ENCODE measurements at regions not wholly inside any gene's neighbourhood (a gene's known extent, or its start where the extent isn't known, plus 50 kb on each side); places are given as distances from the start of the nearest gene placed in this dataset.
A peak's percentile ranks its signal among the peaks of the same experiment; 100 is the strongest.

DNA sequence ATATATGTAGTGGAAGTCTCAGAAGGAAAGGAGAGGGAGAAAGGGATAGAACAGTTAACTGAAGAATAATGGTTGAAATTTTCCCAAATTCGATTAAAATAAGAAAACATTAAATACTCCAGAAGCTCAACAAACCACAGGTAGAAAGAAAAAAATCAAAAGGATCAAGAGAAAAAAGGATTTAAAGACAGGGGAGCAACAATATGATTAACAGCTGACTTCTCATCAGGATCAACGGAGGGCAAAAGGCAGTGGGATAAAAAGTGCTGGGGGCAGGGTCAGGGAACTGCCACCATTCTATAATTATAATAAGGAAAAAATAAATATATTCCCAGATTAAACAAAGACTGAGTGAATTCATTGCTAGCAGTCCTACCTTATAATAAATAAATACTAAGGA lies 55.3 kb downstream of the CDKN2C start:
- TF ChIP-seq, protein P1, sequence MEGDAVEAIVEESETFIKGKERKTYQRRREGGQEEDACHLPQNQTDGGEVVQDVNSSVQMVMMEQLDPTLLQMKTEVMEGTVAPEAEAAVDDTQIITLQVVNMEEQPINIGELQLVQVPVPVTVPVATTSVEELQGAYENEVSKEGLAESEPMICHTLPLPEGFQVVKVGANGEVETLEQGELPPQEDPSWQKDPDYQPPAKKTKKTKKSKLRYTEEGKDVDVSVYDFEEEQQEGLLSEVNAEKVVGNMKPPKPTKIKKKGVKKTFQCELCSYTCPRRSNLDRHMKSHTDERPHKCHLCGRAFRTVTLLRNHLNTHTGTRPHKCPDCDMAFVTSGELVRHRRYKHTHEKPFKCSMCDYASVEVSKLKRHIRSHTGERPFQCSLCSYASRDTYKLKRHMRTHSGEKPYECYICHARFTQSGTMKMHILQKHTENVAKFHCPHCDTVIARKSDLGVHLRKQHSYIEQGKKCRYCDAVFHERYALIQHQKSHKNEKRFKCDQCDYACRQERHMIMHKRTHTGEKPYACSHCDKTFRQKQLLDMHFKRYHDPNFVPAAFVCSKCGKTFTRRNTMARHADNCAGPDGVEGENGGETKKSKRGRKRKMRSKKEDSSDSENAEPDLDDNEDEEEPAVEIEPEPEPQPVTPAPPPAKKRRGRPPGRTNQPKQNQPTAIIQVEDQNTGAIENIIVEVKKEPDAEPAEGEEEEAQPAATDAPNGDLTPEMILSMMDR (conservative IDR thresholded peaks at IDR 0.05; ENCODE audit: low read length): no peak
- no peak overlapping the region for H3K4me3 ChIP-seq (ENCODE audit: low read length)
- no peak for DNase-seq (ENCODE audit: low read depth)

DNA sequence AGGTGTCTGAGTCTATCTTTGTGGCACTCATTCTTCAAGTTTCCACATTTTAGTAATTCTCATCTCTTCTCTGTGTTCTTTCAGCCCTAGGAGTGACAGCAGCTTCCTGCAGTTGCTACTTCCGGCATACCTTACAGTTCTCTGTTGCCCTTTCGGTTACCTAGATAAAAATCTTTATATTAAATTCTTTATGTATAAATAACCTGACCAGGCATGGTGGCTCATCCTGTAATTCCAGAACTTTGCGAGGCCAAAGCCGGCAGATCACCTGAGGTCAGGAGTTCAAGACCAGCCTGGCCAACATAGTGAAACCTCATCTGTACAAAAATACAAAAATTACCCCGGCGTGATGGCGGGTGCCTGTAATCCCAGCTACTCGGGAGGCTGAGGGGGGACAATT lies 62.9 kb downstream of the CDKN2C start:
- TF ChIP-seq, protein P1 (conservative IDR thresholded peaks at IDR 0.05; ENCODE audit: low read length): no peak

DNA sequence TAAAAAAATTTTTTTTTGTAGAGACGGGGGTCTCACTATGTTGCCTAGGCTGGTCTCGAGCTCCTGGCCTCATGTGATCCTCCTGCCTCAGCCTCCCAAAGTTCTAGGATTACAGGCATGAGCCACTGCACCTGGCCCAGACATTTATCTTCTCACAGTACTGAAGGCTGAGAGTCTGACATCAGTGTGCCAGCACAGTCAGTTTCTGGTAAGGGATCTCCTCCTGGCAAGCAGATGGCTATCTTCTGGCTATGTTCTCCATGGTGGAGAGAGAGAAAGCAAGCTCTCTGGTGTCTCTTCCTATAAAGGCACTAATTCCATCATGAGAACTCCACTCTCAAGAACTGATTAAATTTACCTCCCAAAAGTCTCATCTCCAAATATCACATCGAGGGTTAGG lies 57.8 kb upstream of the C1orf185 start:
- DNase-seq (ENCODE audit: low read depth): peak; percentile 31
- TF ChIP-seq, protein P1 (conservative IDR thresholded peaks at IDR 0.05; ENCODE audit: low read length): no peak
- no peak overlapping the region for H3K4me3 ChIP-seq (ENCODE audit: low read length)

More for the DNA sequence above, 62.9 kb downstream of the CDKN2C start:
- DNase-seq (ENCODE audit: low read depth): no peak
- no peak overlapping the region for H3K4me3 ChIP-seq (ENCODE audit: low read length)

DNA sequence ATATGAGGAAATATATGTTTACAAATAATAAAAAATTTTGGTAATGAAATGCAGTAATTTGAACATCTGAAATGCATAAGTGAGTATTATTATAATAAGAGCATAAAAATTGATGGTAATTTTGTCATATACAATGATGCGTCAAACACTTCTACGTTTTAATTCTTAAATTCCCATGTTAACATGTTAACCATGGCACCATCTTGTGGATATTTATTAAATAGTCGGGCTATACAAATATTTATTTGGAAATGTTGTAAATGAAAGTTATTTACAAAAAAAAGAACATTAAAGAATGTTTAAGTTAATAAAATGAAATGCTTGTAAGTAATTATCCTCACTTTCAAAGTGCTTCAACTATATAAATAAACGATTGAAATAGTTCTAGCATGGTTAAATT lies 57.2 kb upstream of the C1orf185 start:
- TF ChIP-seq, protein P1 (conservative IDR thresholded peaks at IDR 0.05; ENCODE audit: low read length): peak; percentile 51
- no peak overlapping the region for H3K4me3 ChIP-seq (ENCODE audit: low read length)
- DNase-seq (ENCODE audit: low read depth): peak; percentile 43

DNA sequence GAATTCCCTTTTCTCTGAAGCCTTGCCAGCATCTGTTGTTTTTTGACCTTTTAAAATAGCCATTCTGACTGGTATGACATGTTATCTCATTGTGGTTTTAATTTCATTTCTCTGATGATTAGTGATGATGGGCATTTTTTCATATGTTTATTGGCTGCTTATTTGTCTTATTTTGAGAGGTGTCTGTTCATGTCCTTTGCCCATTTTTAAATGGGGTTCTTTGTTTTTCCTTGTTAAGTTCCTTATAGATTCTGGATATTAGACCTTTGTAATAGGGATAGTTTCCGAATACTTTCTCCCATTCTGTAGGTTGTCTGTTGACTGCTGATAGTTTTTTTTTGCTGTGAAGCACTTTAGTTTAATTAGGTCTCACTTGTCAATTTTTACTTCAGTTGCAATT lies 54.0 kb upstream of the C1orf185 start:
- TF ChIP-seq, protein P1 (conservative IDR thresholded peaks at IDR 0.05; ENCODE audit: low read length): no peak
- DNase-seq (ENCODE audit: low read depth): no peak
- H3K4me3 ChIP-seq (ENCODE audit: low read length): no peak overlapping the region

DNA sequence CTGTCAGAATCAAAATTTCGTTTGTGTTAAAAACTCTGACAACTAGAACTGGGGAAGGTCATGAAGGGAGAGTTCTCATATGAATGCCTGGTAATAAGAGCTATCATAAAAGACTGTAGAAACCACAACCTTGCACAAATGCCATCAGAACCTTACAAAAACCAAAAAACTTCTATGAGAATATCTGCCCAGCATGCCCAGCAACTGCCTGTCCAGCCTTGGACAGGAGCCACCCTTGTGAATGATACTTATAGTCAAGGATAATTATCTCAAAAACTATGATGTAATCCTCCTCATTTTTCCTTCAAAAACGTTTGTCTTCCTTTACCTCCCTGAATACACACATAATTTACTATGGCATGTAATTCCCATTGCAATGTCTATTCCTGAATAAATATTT lies 53.4 kb upstream of the C1orf185 start:
- TF ChIP-seq, protein P1 (conservative IDR thresholded peaks at IDR 0.05; ENCODE audit: low read length): no peak
- H3K4me3 ChIP-seq (ENCODE audit: low read length): no peak overlapping the region
- DNase-seq (ENCODE audit: low read depth): no peak
